Skeletal muscle cell (primary cell): ENCODE measurements at regions not wholly inside any gene's neighbourhood (a gene's known extent, or its start where the extent isn't known, plus 50 kb on each side); places are given as distances from the start of the nearest gene placed in this dataset.

Source experiments
- DNase-seq: peaks from one replicate; pipeline ENCODE4 v3.0.0-alpha.2; 2010; ENCODE audit warnings: low read depth
- H3K4me3 ChIP-seq: 2 replicates; pipeline ENCODE4 v1.5.1; 2011; ENCODE audit warnings: low read depth, mild to moderate bottlenecking, control low read depth, low read length, moderate library complexity

DNA sequence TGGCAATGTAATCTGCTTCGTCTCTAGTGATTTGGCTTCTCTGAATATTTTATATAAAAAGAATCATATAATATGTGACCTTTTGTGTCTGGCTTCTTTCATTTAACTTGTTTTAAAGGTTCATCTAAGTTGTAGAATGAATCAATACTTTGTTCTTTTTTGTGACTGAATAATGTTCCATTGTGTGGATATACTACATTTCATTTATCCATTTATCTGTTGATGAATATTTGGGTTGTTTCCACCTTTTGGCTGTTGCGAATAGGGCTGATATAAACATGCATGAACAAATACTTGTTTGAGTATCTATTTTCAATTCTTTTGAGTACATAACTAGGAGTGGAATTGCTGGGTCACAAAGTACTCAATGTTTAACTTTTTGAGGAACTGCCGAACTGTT lies 63.8 kb upstream of the TNP1 start:
- H3K4me3 ChIP-seq: no peak overlapping the region
- DNase-seq: no peak

DNA sequence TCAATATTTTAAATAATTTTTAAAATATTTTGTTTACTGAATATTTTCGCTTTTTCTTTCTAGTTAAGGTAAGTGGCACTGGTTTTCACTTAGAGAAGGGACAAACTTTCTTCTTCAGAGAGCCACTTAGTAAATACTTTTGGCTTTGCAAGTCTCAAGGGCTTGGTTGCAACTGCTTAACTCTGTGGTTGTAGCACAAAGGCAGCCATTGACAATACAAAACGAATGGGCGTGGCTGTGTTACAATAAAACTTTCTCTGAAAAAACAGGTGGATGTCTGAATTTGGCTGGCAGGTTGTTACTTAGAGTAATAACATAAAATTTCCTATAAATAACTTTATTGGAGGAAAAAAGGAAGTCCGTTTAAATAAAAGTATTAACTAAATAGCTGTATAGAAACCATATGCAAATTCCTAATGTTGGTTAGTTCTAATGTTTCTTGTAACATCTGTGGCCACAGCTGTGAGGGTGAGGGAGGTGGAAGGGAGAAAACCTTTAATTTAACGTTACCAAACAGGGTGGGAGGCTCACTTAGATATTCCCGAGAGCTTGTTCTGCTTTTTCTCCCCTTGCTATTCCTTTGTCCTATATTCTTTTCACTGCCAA lies 62.4 kb upstream of the TNP1 start:
- no peak overlapping the region for H3K4me3 ChIP-seq
- DNase-seq: no peak

DNA sequence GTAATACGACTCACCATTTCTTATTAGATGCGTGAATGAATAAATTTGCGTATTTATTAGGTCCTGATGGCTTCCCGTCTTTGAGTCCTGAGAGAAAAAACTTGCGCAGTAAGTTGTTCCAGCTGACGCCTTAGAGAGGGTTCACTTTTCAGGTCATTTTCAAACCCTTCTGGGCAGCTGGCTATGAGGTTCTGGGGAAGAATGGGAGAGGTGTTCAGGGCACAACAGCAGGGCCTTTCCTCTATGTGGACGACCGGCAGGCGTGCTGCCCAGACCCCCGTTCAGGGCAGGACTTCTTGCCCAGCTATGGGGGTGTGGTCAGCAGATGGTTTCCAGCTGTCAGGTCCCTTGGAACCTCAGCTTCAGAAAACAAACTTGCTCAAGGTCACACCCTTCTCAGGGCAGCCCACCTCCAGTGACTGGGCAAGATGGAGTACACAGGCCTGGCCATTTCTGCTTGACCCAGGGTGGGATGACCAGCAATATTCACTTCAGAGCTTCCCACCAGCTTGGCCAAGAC lies 61.1 kb upstream of the TNP1 start:
- DNase-seq: no peak
- H3K4me3 ChIP-seq: no peak overlapping the region

DNA sequence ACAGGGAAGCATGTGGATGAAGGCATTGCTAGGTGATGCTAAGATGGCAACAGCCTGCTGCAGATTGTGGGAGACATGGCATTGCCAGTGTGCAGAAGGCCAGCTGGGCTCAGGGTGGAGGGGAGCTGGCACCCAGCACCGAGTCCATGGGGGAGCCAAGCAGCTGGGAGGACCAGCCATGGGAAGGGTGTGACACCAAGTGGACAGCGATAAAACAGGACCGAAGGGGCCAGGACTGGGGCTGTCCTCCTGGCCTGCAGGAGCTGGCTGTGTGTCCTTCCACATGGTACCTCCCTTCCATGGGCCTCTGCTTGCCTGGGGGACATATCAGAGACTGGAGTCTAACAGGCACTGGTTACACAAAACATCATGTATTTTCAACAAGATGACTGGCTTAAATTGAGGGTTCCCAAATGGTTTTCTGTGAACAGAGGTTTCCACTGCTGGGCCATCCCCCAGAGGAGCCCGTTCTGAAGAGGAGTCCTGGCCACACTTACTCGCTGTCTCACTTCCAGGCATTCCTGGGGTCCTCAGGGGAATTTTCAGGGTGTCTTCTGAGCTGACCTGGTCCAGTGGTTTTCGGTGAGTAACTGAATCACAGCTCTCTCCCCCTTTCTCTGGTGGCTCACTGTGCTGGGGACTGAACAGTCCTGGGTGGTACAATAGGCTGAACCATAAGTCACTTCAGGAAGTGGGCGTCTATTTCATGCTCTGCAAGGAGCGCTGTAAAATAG lies 60.4 kb upstream of the TNP1 start:
- no peak overlapping the region for H3K4me3 ChIP-seq
- DNase-seq: no peak

DNA sequence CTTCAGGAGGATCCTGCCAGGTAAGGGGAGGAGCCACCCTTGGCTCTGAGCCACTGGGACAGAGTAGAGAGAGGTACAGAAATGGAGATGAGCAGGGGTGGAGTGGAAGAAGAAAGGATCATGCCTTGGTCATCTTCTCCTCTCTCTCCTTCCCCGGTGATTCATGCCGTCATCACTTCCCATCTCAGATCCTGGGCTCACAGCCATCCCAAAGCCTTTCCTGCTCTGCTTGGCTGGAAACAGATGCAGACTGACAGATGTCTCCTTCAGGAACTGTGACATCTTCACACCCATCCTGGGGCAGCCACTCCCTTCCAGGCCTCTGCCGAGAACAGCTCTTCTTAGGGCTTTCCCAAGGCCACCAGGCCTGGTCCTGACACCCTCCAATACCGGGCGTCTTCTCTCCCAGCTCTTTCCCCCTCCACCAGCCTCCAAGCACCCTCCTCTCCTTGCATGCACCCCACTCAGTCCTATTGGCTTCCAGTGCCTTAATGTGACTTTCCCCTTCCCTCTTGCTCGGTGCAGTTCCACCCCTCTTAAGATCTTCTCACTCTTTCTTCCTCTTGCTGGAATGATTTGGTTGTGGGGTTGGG lies 58.3 kb upstream of the TNP1 start:
- H3K4me3 ChIP-seq: no peak overlapping the region
- peak; percentile 49 for DNase-seq

DNA sequence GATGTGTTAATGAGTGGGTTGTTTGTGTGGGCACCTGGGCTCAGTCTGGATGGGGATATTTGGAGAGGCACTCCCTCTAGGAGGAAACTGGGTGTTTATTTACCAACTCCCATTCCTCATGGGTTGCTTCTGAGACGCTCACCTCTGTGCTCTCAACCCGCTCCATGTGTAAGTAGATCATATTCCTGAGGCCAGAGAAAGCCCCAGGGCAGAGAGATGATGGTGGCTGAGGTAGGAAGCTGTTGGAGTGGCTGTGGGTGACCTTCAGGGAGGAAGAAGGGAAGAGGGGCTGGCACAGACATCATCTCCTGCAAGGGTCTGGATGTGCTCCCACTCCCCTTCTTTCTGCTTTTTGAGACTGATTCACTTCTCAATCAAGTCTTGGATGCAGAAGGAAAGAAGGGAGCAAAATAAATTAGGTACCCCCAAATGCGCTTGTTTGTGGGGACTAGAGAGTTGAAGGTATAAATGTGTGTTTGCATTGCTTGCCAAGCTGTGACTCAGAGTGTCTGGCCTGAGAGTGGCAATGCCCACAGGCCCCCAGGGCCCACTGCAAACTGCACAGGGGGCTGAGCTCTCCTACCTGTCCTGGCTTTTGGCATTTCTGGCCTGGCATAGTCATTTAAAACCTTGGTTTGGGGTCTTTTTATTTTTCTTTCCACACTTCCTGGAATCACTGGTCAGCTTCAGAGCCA lies 57.2 kb upstream of the TNP1 start:
- no peak overlapping the region for H3K4me3 ChIP-seq
- DNase-seq: no peak

DNA sequence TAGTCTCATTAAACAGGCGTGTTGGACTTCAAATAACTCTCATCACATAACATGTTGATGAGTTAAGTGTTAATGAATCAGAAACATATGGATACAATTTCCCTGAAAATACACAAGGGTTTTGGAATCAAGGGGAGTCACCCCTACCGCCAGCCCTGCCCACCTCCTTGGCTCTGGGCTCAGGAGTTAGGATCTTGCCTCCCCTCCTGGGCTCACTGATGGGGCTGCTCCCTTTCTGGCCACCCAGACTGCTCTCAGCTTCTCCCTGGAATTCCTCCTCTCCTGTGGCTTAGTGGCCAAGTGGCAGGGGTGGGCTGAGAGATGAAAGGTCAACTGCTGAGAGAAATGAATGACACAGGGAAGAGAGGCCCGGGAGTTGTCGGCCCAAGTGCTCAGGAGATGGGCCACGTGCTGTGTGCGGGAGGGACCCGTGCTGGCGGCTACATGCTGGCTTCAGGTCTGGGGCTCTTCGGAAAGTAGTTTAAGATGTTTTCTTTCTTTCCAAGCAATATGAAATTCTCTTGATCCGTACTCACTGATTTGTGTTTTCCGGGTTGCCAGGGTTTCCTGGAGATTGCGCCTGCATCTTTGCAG lies 55.8 kb upstream of the TNP1 start:
- no peak overlapping the region for H3K4me3 ChIP-seq
- no peak for DNase-seq

DNA sequence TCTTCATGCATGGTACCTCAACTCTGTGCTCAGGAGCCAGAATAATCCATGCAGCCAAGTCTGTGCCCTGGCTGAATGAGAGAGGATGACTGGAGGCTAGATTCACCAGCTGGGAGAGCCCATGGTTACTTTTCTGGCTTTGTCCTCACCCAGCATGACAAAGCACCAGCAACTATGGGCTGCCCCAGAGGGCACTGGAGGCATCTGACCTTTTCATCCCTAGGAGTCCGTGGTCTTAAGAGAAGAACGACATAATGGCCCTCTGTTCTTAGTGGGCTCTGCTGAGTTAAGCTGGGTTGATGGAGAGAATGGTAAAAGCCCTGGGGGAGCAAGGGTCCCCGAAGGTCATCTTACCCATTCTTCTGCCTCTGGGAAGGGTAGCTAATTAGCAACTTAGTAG lies 54.6 kb upstream of the TNP1 start:
- H3K4me3 ChIP-seq: no peak overlapping the region
- DNase-seq: no peak

DNA sequence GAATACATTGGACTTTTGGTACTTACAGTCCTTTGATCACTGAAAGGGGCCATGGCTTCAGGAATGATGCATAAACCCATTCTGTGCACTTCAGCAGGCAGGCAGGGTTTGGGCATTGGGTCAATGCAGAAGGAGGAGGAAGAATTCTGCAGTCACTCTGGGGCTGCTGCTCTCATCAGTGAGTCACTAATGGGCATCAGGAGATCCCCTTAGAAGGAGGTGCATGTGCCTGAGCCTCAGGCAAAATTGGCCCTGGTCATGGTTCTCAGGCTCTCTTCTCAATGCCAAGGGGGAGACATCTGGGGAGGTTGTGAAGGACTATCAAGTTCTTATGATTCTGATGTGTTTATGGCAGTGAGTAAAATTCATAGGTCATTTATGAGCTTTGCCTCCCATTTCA lies 52.0 kb upstream of the TNP1 start:
- H3K4me3 ChIP-seq: no peak overlapping the region
- no peak for DNase-seq

DNA sequence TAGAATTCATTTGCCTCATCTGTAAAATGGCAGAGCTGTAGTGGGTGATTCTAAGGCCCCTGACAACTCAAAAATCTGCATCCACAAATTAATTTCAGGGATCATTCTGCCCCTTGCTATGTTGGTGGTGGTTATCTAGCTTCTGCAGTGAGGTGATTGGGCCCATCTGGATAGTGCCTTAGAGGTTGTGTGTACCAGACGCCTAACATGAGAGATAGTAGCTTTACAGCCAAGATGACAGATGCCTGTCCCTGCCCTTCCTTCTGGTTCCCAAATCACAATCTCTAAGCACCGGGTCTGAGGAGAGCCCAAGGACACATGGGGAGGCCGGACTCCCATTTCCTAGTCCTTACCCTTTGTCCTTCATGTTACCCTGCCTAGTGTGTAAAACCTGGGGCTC lies 51.1 kb upstream of the TNP1 start:
- H3K4me3 ChIP-seq: no peak overlapping the region
- DNase-seq: no peak

DNA sequence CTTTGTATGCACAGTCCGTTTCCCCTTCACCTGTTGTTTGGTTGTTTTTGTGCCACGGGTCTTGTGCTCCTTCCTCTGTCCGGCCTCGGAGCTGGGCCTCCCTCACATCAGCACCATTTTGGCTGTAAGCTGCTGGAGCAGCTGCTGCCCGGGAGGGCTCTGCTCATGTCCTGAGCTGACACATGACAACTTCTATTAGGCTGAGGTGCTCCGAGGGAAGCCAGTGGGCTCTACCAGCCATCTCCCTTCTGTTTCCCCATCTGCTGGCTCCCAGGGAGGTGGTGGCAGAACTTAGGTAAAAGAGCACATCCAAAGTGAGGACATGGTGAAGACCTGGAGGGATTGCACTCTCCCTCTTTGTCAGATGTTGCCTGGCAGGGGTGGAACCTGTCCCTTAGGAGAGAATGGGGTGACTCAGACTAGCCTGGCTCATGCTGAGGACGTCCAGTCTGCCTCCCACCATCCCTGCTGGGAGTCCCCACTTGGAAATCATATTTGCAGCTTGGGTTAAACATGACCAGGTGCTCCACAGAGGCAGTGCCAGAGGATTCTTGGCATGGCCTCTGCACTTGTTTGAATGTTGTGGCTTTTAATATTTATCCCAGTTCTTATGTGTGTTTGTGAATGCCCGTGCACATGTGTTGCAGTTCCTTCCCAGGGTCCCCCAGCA lies 49.8 kb upstream of the TNP1 start:
- H3K4me3 ChIP-seq: no peak overlapping the region
- no peak for DNase-seq
